Astrocyte of the hippocampus (primary cell): ENCODE measurements at regions not wholly inside any gene's neighbourhood (a gene's known extent, or its start where the extent isn't known, plus 50 kb on each side); places are given as distances from the start of the nearest gene placed in this dataset.
A peak's percentile ranks its signal among the peaks of the same experiment; 100 is the strongest.
"Not testable (repeated sequence)": the region's sequence is repeated elsewhere in the genome, so short reads cannot be mapped to it uniquely, and the experiment has no call there.

Source experiments
- DNase-seq: peaks from one replicate; pipeline ENCODE4 v3.0.0; 2011; ENCODE audit warnings: low read depth, low spot score

DNA sequence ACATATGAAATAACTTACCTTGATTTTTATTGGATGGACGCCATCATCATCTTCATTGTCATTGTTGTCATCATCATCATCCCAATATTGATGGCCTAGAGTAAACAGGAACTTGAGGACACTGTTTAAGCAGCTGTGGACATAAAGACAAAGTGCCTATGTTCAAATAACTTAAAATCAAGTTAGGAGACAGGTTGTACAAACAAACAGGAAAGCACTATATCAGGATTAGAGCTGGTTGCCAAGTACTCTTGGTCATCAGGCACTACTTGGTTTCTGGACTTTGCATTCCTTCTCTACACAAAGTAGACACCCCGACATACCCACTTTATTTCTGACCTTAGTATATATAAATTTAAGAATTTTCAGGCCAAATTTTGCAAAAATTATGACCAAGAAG, 608.6 kb downstream of the KLHL13 start:
- no peak for DNase-seq

- DNase-seq, result peak; percentile 0
These were observed 629.2 kb downstream of the KLHL13 start for GRCh38 chrX:117487421-117487820.

- DNase-seq, result no peak
These were observed 632.7 kb downstream of the KLHL13 start for GRCh38 chrX:117483950-117484349.

- DNase-seq, result no peak
These were observed 658.2 kb downstream of the KLHL13 start for GRCh38 chrX:117458243-117458968.

DNA sequence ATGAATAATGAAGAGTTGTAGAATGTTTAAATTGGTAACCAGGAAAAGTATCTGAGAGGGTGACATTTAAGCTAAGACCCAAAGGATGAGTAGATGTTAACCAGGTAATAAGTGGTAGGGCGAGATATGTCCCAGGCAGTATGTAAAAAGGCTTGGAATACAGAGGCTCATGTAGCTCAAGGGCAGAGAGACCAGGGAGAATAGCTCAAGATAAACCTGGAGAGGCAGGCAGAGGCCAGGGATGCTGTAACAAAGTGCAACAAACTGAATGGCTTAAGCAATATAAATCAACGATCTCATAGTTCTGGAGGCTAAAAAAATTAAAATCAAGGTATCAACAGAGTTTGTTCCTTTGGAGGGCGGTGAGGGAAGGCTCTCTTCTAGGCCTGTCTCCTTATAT, 660.8 kb downstream of the KLHL13 start:
- DNase-seq, result no peak

DNA sequence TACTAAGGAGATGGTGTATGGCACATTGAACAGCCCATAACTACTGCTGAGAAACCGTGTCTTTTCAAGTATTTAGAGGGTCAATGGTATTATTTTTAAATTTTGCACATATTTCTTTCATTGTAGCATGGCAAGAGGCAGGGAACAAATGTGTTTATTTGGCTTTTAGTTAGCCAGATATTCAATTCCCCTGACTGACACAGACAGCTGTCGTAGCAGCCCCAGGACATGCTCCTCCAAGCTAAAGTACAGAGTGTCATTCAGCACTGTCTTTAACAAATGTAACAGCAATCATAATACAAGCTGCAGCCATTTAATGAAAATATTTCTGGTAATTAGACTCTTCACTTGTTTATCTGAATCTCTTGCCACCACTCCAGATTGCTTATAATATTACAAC, 687.1 kb downstream of the KLHL13 start:
- DNase-seq, result no peak

GRCh38 chrX:117407449-117408150, 709.0 kb downstream of the KLHL13 start:
- peak; percentile 20 for DNase-seq

GRCh38 chrX:117400839-117401238, 715.8 kb downstream of the KLHL13 start:
- DNase-seq, result no peak

DNA sequence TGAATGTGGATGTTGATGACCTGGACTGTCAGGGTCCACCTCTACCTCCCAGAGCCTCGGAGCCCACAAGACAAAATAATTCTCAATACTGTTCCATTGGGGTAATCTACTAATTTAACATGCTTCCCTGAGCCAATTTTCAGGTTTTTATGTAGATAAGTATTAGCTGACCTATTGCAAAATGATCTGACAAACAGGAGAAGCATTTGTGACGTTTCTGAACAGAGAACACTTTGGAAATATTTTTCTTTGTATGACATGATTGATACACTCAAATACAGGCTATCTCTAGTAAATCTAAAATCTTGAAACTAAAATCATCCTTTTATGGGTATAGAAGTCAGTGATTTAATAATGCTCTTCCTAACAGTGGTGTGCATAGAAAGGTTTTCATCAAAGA, 716.6 kb downstream of the KLHL13 start:
- DNase-seq, result no peak

- DNase-seq, result no peak
These were observed 718.8 kb downstream of the KLHL13 start for GRCh38 chrX:117397844-117398243.

DNA sequence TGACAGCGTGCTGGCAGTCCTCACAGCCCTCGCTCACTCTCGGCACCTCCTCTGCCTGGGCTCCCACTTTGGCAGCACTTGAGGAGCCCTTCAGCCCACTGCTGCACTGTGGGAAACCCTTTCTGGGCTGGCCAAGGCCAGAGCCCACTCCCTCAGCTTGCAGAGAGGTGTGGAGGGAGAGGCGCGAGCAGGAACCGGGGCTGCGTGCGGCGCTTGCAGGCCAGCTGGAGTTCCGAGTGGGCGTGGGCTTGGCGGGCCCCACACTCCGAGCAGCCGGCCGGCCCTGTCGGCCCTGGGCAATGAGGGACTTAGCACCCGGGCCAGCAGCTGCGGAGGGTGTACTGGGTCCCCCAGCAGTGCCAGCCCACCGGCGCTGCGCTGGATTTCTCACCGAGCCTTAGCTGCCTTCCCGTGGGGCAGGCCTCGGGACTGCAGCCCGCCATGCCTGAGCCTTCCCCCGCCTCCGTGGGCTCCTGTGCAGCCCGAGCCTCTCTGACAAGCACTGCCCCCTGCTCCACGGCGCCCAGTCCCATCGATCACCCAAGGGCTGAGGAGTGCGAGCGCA, 722.0 kb downstream of the KLHL13 start:
- DNase-seq, result not testable (repeated sequence)

- not testable (repeated sequence) for DNase-seq
These were observed 724.2 kb downstream of the KLHL13 start for GRCh38 chrX:117392360-117392759.

GRCh38 chrX:117376460-117376859, 740.1 kb downstream of the KLHL13 start:
- DNase-seq, result peak; percentile 32

GRCh38 chrX:117335209-117335608, 781.4 kb downstream of the KLHL13 start:
- DNase-seq, result no peak

- DNase-seq, result no peak
These were observed 789.2 kb downstream of the KLHL13 start for GRCh38 chrX:117327373-117327772.

DNA sequence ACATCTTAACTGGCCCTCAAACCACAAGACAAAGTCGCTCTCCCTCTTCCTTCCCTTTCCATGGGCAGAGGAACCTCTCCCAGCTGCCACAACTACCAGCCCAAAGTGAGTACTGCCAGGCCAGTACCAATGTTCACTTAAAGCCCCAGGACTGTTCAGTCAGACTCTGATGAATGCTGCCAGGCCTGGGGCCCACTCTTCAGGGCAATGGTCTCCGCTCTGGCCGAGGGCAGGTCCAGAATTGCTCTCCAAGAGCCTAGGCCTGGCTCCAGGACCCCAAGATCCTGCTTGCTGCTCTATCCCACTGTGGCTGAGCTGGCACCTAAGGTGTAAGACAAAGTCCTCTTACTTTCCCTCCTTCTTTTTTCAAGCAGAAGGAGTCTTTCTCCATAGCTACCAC, 790.9 kb downstream of the KLHL13 start:
- DNase-seq, result no peak

- no peak for DNase-seq
These were observed 811.3 kb downstream of the KLHL13 start for GRCh38 chrX:117305168-117305766.

- no peak for DNase-seq
These were observed 815.5 kb downstream of the KLHL13 start for GRCh38 chrX:117301086-117301485.

- DNase-seq, result no peak
These were observed 824.9 kb downstream of the KLHL13 start for GRCh38 chrX:117291760-117292159.

DNA sequence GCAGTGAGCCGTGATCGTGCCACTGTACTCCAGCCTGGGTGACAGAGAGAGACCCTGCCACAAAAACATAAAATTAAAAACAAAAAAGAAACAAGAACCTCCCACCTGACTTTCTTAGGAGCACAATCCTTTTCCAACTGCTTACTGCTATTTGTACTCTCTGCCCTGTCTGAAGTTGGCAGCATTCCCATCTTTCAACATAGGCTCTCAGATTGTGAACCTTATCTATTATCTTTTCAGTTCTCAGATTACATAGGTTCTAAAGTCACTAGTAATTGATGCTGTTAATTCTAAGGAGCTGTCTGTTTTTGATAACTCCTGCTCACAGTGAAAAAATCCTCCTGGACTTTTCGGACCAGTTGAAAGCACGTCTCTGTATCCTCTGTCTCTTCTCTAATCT, 812.2 kb upstream of the CT83 start:
- no peak for DNase-seq
